Thoracic aorta (tissue), 2 donors: ENCODE measurements at regions not wholly inside any gene's neighbourhood (a gene's known extent, or its start where the extent isn't known, plus 50 kb on each side); places are given as distances from the start of the nearest gene placed in this dataset.
"Not testable (repeated sequence)": the region's sequence is repeated elsewhere in the genome, so short reads cannot be mapped to it uniquely, and the experiment has no call there.

ENCODE experiments used
- ATAC-seq: fragments of 150-250 bp; one replicate; pipeline ENCODE4 v1.8.0; 2017; ENCODE audit warnings: low read depth; ENCODE audit not compliant: insufficient number of reproducible peaks, low FRiP score
- DNase-seq: peaks from one replicate; pipeline ENCODE4 v3.0.0-alpha.2; 2020; ENCODE audit warnings: low spot score
- H3K27ac ChIP-seq, 2 donors: fragments of 200-600 bp; sonication (generic); 1 replicate in 1 of 2; 2 replicates in 1 of 2; pipeline ENCODE4 v1.5.1; 2016; ENCODE audit warnings: mild to moderate bottlenecking in 2 of 2, moderate library complexity in 2 of 2
- H3K27me3 ChIP-seq: fragments of 200-600 bp; sonication (generic); replicated peaks from 2 replicates; pipeline ENCODE4 v1.6.0; 2016; ENCODE audit warnings: mild to moderate bottlenecking; ENCODE audit not compliant: insufficient read depth
- H3K36me3 ChIP-seq: fragments of 200-600 bp; sonication (generic); one replicate; pipeline ENCODE4 v1.5.1; 2016
- H3K4me1 ChIP-seq, 2 donors: fragments of 200-600 bp; sonication (generic); 1 replicate in 1 of 2; 2 replicates in 1 of 2; pipeline versions ENCODE4 v1.5.1 to v1.6.0; 2016; ENCODE audit warnings: low read depth in 2 of 2, mild to moderate bottlenecking in 1 of 2; ENCODE audit not compliant: control insufficient read depth in 1 of 2
- H3K4me3 ChIP-seq: fragments of 200-600 bp; sonication (generic); 2 replicates; pipeline ENCODE4 v1.5.1; 2016; ENCODE audit warnings: mild to moderate bottlenecking
- H3K9me3 ChIP-seq: fragments of 200-600 bp; sonication (generic); 2 replicates; pipeline ENCODE4 v1.5.1; 2016
- TF ChIP-seq, protein P1 (sequence below): fragments of 200-600 bp; sonication (generic); IDR thresholded peaks from one replicate; pipeline ENCODE4 v1.5.1; 2019; ENCODE audit warnings: antibody characterized with exemption

DNA sequence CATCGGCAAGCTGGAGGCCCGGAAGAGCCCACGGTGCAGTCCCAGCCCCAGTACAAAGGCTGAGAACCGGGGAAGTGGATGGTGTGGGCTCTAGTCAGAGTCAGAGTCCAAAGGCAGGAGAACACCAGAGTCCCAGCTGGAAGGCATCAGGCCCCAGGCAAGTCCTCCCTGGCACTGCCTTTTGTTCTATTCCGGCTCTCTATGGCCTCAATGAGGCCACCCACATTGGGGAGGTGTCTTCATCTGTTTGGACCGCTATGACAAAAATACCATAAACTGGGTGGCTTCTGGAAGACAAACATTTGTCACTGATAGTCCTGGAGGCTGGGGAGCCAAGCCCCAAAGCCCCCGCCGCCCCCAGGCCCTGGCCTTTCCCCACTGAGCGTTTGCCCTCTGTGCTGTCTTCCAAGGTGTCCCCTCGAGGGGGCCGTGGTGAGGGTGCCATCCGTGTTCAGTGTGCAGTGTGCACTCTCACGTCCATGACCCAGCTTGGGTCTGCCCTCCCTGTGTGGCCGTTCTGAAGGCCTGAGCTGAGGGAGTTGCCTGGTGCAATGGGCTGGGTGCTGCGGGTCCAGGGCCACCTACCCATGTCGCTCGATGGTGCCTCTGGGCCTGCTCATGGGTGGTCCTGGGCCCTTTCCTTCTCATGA, 99.1 kb upstream of the PPP1R26 start:
- Histone ChIP-seq H3K36me3 (no peaks in the 10 kb centered on the region), H3K9me3 (no peaks in the 10 kb centered on the region), H3K4me1 (no peaks in the 10 kb centered on the region), H3K4me3 (no peak overlapping the region), H3K27ac (no peak overlapping the region), H3K27me3 (no peaks in the 10 kb centered on the region)
- no peak for DNase-seq
- TF ChIP-seq, protein P1, sequence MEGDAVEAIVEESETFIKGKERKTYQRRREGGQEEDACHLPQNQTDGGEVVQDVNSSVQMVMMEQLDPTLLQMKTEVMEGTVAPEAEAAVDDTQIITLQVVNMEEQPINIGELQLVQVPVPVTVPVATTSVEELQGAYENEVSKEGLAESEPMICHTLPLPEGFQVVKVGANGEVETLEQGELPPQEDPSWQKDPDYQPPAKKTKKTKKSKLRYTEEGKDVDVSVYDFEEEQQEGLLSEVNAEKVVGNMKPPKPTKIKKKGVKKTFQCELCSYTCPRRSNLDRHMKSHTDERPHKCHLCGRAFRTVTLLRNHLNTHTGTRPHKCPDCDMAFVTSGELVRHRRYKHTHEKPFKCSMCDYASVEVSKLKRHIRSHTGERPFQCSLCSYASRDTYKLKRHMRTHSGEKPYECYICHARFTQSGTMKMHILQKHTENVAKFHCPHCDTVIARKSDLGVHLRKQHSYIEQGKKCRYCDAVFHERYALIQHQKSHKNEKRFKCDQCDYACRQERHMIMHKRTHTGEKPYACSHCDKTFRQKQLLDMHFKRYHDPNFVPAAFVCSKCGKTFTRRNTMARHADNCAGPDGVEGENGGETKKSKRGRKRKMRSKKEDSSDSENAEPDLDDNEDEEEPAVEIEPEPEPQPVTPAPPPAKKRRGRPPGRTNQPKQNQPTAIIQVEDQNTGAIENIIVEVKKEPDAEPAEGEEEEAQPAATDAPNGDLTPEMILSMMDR: no peak
- ATAC-seq: no peak

DNA sequence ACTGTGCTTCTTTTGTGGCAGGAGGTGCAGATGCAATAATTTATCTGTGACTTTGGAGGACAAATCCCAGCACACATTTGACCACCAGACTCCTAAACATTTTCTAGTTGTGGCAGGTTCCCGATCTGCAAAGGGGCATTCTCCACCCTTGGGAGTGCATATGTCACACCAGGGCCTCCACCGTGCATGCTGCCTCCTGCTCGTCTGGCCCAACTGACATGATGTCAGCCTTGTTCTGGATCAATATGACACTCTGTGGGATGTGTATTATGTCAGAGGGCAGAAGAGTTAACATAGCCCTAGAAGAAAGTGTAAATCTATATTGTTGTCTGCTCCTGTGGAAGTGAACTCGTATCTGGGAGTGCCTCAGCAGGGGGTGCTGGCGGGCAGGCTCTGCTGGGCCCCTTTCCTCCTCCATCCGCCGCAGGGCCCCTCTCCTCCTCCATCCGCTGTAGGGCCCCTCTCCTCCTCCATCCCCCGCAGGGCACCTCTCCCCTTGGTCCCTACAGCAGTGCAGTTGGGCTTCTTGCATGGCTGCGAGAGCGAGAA, 97.7 kb upstream of the PPP1R26 start:
- TF ChIP-seq, protein P1: no peak
- no peak for ATAC-seq
- Histone ChIP-seq H3K36me3 (no peaks in the 10 kb centered on the region), H3K27ac (no peak overlapping the region), H3K4me1 (no peaks in the 10 kb centered on the region), H3K4me3 (no peak overlapping the region), H3K27me3 (no peaks in the 10 kb centered on the region), H3K9me3 (no peaks in the 10 kb centered on the region)
- no peak for DNase-seq

DNA sequence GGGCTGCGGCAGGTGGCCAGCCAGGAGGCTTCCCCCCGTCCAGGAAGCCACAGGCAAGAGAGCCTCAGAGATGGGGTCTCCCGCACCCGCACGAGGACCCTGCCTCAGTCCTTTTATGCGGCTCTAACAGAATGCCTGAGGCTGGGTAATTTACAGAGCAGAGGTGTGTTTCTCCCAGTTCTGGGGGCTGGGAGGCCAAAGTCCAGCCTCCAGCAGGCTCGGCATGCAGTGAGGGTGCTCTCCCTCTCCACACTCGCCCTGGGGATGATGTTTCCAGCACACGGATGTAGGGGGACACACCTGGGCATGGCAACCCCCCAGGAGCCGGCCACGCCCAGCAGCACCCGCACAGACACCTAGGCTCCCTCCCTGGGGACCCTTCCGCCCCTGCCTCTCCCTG, 95.4 kb upstream of the PPP1R26 start:
- no peaks in the 10 kb centered on the region for H3K4me1 ChIP-seq
- TF ChIP-seq, protein P1: no peak
- no peaks in the 10 kb centered on the region for H3K36me3 ChIP-seq
- H3K4me3 ChIP-seq: no peak overlapping the region
- H3K9me3 ChIP-seq: no peaks in the 10 kb centered on the region
- H3K27ac ChIP-seq: no peak overlapping the region
- ATAC-seq: no peak
- no peak for DNase-seq
- no peaks in the 10 kb centered on the region for H3K27me3 ChIP-seq

DNA sequence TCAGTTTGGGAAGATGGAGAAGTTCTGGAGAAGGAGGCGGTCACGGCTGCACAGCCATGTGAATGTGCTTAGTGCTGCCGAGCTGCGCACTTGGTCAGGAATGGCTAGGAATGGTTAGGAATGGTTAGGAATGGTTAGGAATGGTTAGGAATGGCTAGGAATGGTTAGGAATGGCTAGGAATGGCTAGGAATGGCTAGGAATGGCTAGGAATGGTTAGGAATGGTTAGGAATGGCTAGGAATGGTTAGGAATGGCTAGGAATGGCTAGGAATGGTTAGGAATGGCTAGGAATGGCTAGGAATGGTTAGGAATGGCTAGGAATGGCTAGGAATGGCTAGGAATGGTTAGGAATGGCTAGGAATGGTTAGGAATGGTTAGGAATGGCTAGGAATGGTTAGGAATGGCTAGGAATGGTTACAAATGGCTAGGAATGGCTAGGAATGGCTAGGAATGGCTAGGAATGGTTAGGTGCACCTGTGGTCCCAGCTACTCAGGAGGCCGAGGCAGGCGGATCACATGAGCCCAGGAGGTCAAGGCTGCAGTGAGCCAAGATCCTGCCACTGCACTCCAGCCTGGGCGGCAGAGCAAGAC, 94.7 kb upstream of the PPP1R26 start:
- H3K9me3 ChIP-seq: not testable (repeated sequence)

DNA sequence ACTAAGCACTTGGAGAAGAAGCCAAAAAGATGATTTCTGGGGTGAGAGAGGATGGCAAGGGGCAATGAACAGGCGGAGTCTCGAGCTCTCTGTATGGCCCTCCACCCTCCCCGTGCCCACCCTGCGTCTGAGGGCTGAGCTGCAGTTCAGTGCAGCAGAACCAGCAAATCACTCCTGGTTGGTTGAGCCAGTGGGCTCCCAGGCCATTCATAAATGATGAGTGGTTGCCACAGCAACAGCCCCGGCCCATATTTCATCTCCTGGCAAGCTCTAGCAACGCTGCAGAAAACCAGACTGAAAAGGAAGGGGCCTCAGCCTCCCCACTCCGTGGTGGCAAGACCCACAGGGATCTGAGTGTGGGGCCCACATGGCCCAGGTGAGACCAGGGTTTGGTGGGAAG, 93.8 kb upstream of the PPP1R26 start:
- H3K4me1 ChIP-seq: no peaks in the 10 kb centered on the region
- H3K27ac ChIP-seq: no peak overlapping the region
- H3K9me3 ChIP-seq: no peaks in the 10 kb centered on the region
- ATAC-seq (no peak), DNase-seq (no peak)
- TF ChIP-seq, protein P1: no peak
- no peaks in the 10 kb centered on the region for H3K36me3 ChIP-seq
- H3K4me3 ChIP-seq: no peak overlapping the region
- no peaks in the 10 kb centered on the region for H3K27me3 ChIP-seq

More for the DNA sequence above, 94.7 kb upstream of the PPP1R26 start:
- ATAC-seq, H3K4me3 ChIP-seq, H3K4me1 ChIP-seq, H3K27ac ChIP-seq, DNase-seq, H3K36me3 ChIP-seq, H3K27me3 ChIP-seq: not testable (repeated sequence)
